ENCODE measurements at regions not wholly inside any gene's neighbourhood (a gene's known extent, or its start where the extent isn't known, plus 50 kb on each side); places are given as distances from the start of the nearest gene placed in this dataset.

DNA sequence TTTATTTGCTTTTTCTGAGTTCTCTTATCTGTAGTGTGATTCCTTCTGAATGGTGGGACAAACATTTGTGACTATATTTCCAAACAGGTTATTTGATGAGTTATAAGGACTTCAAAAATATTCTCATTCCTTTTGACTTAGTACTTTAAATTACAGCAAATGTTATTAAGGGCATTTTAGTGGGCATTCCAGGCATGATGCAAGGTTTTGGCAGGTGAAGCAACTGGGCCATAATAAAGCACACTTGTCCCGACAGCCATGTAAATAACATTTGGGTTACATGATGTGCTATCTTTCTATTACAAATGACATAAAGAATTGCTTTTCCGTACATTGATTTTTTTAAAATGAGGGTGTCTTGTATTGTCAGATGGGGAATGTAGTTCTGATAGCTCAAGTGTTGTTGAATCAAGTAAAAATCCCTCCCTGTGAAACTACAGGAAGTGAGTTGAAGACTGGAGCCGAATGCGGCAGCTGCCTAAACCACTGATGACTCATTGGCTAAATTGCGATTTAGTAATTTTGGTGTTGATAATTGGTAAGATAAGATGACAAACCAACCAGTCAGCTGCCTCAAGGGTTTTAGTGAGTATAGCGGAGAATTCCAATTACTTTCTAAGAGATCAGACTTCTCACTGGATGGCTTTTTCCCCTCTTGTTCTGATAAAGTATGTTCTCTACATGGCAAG is 231.3 kb upstream of the NPY start:
- no peaks in the 10 kb centered on the region for H3K9me3 ChIP-seq (ENCODE audit: low read length)
- H3K4me1 ChIP-seq (ENCODE audit: insufficient read depth, low read length), result no peaks in the 10 kb centered on the region
- H2AFZ ChIP-seq (ENCODE audit: low read depth, low read length), result no peak overlapping the region
- H3K36me3 ChIP-seq (ENCODE audit: insufficient read depth, low read length), result no peaks in the 10 kb centered on the region
- H3K4me3 ChIP-seq (ENCODE audit: low read length), result no peak overlapping the region
- no peaks in the 10 kb centered on the region for H3K27me3 ChIP-seq (ENCODE audit: insufficient read depth, low read length)

DNA sequence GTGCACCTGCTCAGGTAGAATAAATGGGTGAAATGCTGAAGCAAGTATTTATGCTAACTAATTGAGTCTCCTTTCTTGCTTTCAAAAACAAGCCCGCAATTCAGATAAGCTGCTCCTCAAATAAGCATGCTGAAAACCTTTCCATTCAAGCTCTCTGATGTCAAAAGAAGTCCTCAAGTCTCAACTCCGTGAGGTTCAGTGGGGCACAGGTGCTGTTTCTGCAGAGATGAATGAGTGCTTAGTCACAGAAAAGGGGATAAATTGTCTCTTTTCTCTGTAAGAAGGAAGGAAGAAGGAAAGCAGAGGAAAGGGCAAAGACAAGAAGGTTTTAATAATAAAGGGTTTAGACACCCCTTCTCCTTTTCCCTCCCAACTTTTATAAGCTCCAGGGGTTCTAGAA is 229.8 kb upstream of the NPY start:
- Histone ChIP-seq H3K4me3 (ENCODE audit: low read length) (no peak overlapping the region), H2AFZ (ENCODE audit: low read depth, low read length) (no peak overlapping the region), H3K4me1 (ENCODE audit: insufficient read depth, low read length) (no peaks in the 10 kb centered on the region), H3K9me3 (ENCODE audit: low read length) (no peaks in the 10 kb centered on the region), H3K36me3 (ENCODE audit: insufficient read depth, low read length) (no peaks in the 10 kb centered on the region), H3K27me3 (ENCODE audit: insufficient read depth, low read length) (no peaks in the 10 kb centered on the region)

DNA sequence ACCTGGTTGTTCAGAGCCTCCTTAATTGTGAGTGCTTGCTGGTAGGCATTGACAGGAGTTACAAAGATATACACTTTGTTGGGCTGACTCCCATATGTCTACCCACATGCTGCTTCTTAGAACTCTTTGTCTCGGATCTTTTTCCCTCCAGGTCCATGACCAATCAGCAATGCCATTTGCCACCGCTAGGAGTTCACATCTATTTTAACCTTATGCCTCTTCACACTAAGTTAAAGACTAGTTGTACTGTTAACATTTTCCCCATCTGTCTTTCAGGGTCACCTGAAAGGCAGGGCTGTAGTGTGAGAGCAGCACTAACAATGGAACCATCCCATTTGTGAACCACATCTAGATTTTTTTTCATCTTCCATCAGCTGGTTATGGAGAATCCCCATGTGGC is 226.7 kb upstream of the NPY start:
- Histone ChIP-seq H3K9me3 (ENCODE audit: low read length) (no peaks in the 10 kb centered on the region), H3K27me3 (ENCODE audit: insufficient read depth, low read length) (no peaks in the 10 kb centered on the region), H3K4me1 (ENCODE audit: insufficient read depth, low read length) (no peaks in the 10 kb centered on the region), H3K4me3 (ENCODE audit: low read length) (no peak overlapping the region), H3K36me3 (ENCODE audit: insufficient read depth, low read length) (no peaks in the 10 kb centered on the region), H2AFZ (ENCODE audit: low read depth, low read length) (no peak overlapping the region)

DNA sequence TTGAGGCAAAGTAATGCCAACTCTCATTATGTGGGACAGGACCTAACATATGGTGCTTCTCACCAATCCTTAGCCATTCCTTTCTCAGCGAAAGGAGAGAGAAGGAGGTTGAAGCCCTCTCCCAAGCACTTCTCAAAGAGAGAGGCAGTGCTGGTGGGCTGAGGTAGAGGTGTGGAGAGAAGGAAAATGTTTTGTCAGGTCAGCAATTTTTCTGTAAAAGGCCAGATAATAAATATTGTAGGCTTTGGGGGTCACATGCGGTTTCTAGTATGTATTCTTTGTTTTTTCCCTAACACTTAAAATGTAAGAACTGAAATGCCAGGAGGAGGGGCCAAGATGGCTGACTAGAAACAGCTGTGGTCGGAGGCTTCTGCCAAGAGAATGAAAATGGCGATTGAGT is 225.0 kb upstream of the NPY start:
- Histone ChIP-seq H3K9me3 (ENCODE audit: low read length) (no peaks in the 10 kb centered on the region), H3K36me3 (ENCODE audit: insufficient read depth, low read length) (no peaks in the 10 kb centered on the region), H3K27me3 (ENCODE audit: insufficient read depth, low read length) (no peaks in the 10 kb centered on the region), H3K4me1 (ENCODE audit: insufficient read depth, low read length) (no peaks in the 10 kb centered on the region), H3K4me3 (ENCODE audit: low read length) (no peak overlapping the region), H2AFZ (ENCODE audit: low read depth, low read length) (no peak overlapping the region)

DNA sequence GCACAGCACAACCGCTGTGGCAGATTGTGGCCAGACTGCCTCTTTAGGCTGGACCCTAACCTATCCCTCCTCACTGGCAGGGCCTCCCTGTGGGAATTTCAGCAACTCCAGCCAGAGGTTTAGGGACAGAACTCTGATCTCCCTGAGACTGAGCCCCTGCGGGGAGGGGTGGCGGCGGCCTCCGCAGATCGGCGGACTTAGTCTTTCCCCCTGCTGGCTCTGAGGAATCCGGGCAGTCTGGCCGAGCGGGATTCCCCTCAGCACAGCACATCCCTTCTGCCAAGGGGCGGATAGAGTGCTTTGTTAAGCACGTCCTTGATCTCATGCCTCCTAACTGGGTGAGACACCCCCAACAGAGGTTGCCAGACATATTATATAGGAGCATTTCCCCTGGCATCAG is 224.2 kb upstream of the NPY start:
- no peak overlapping the region for H2AFZ ChIP-seq (ENCODE audit: low read depth, low read length)
- no peaks in the 10 kb centered on the region for H3K36me3 ChIP-seq (ENCODE audit: insufficient read depth, low read length)
- no peak overlapping the region for H3K4me3 ChIP-seq (ENCODE audit: low read length)
- no peaks in the 10 kb centered on the region for H3K9me3 ChIP-seq (ENCODE audit: low read length)
- H3K4me1 ChIP-seq (ENCODE audit: insufficient read depth, low read length), result no peaks in the 10 kb centered on the region
- no peaks in the 10 kb centered on the region for H3K27me3 ChIP-seq (ENCODE audit: insufficient read depth, low read length)

DNA sequence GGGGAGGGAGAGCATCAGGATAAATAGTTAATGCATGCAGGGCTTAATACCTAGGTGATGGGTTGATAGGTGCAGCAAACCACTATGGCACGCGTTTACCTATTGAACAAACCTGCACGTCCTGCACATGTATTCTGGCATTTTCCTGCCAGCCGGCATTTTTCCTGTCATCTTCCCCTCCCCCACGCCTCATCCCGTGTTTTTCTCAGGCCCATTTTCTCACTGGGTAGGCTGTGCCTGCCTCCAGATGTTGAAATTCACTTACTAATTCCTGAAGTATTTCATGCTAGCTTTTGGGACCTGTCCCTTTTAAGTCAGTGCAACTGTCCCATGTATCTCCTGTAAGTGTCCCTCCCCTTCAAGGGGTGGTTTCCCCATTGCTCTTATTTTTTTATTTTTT is 220.3 kb upstream of the NPY start:
- Histone ChIP-seq H3K4me1 (ENCODE audit: insufficient read depth, low read length) (no peaks in the 10 kb centered on the region), H3K27me3 (ENCODE audit: insufficient read depth, low read length) (no peaks in the 10 kb centered on the region), H3K9me3 (ENCODE audit: low read length) (no peaks in the 10 kb centered on the region), H3K36me3 (ENCODE audit: insufficient read depth, low read length) (no peaks in the 10 kb centered on the region), H2AFZ (ENCODE audit: low read depth, low read length) (no peak overlapping the region), H3K4me3 (ENCODE audit: low read length) (no peak overlapping the region)

DNA sequence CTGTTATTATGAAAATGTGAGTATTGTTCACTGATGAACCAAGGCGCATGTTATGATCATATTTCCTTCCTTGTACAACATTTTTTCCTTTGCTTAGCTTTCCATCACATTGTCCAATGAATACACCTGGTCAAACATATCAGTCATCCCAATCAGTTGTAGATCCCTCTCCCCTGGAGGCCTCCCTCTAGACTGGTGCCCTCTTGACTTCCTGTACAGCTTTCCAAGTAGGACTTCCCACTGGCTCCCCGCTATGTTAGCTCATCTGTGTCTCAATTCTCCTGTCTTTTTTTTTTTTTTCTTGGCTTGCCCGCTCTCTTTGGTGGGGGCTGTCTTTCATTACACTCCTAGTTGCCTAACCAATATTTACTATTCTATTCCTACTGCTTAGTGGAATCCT is 214.2 kb upstream of the NPY start:
- Histone ChIP-seq H3K4me1 (ENCODE audit: insufficient read depth, low read length) (no peaks in the 10 kb centered on the region), H3K27me3 (ENCODE audit: insufficient read depth, low read length) (no peaks in the 10 kb centered on the region), H3K36me3 (ENCODE audit: insufficient read depth, low read length) (no peaks in the 10 kb centered on the region), H2AFZ (ENCODE audit: low read depth, low read length) (no peak overlapping the region), H3K9me3 (ENCODE audit: low read length) (no peaks in the 10 kb centered on the region), H3K4me3 (ENCODE audit: low read length) (no peak overlapping the region)

DNA sequence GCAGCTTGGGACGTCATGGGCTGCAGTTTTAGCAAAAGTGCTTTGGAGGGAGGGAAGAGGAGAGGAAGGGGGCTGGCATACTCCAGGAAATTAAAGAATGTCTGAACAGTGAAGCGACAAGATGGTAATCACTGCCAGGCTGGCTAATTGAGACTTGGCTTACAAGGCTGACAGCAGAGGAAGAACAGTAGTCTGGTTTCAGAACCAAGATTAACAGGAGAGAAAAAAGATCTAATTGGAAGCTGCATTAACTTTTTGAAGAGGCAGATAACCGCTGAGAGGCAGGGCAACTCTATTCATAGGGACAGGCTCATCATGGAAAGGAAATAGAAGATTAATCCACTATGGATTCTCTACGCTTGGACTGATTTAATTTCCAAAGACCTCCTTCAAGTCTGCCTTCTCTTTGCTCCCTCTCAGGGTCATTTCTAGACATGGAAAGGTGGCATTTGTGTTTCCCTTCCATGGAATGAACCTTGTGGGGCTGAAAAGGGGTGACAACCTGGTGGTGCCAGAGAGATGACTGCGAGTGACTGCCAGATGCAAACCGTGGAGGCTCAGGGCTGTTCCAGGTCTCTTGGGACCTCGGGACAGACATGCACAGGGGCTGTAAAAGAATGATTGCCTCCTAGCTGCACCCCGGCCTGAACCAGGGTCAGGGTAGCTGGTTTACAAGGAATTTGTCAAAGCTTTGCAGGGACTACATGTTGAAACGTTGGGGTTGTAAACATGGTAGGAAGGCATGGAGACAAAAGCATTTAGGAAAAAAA is 210.2 kb upstream of the NPY start:
- Histone ChIP-seq H3K4me1 (ENCODE audit: insufficient read depth, low read length) (no peaks in the 10 kb centered on the region), H3K27me3 (ENCODE audit: insufficient read depth, low read length) (no peaks in the 10 kb centered on the region), H3K4me3 (ENCODE audit: low read length) (no peak overlapping the region), H3K9me3 (ENCODE audit: low read length) (no peaks in the 10 kb centered on the region), H3K36me3 (ENCODE audit: insufficient read depth, low read length) (no peaks in the 10 kb centered on the region), H2AFZ (ENCODE audit: low read depth, low read length) (no peak overlapping the region)

DNA sequence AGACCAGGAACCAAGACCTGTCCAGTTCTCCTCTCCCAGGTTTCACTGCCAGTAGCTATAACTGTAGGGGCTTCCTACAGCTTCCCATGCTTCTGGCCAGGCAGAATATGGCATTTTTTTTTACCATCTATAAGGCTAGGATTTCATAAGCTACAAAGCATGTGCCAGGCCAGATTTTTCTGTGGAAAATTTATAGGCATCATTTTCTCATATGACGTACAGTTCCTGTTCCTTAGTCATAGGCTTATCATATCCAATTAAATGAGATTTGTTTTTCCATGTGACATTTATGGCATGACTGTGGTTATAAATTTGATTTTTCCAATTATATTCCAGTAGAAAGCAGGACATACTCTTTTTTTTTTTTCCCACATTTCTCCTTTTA is 208.6 kb upstream of the NPY start:
- no peaks in the 10 kb centered on the region for H3K27me3 ChIP-seq (ENCODE audit: insufficient read depth, low read length)
- no peak overlapping the region for H2AFZ ChIP-seq (ENCODE audit: low read depth, low read length)
- no peak overlapping the region for H3K4me3 ChIP-seq (ENCODE audit: low read length)
- no peaks in the 10 kb centered on the region for H3K4me1 ChIP-seq (ENCODE audit: insufficient read depth, low read length)
- H3K36me3 ChIP-seq (ENCODE audit: insufficient read depth, low read length), result no peaks in the 10 kb centered on the region
- H3K9me3 ChIP-seq (ENCODE audit: low read length), result no peaks in the 10 kb centered on the region

DNA sequence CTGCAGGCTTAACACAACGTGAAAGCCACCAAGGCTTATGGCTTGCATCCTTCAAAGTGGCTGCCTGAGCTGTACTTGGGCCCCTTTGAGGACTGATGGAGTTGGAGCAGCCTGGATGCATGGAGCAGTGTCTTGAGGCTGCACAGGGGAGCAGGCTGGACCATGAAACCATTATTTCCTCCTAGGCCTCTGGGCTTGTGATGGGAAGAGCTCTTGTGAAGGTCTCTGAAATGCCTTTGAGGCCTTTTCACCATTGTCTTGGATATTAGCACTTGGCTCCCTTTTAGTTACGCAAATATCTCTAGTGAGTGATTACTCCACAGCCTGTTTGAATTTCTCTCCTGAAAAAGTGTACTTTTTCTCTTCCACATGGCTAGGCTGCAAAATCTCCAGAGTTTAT is 201.2 kb upstream of the NPY start:
- Histone ChIP-seq H2AFZ (ENCODE audit: low read depth, low read length) (no peak overlapping the region), H3K36me3 (ENCODE audit: insufficient read depth, low read length) (no peaks in the 10 kb centered on the region), H3K27me3 (ENCODE audit: insufficient read depth, low read length) (no peaks in the 10 kb centered on the region), H3K9me3 (ENCODE audit: low read length) (no peaks in the 10 kb centered on the region), H3K4me3 (ENCODE audit: low read length) (no peak overlapping the region), H3K4me1 (ENCODE audit: insufficient read depth, low read length) (no peaks in the 10 kb centered on the region)

DNA sequence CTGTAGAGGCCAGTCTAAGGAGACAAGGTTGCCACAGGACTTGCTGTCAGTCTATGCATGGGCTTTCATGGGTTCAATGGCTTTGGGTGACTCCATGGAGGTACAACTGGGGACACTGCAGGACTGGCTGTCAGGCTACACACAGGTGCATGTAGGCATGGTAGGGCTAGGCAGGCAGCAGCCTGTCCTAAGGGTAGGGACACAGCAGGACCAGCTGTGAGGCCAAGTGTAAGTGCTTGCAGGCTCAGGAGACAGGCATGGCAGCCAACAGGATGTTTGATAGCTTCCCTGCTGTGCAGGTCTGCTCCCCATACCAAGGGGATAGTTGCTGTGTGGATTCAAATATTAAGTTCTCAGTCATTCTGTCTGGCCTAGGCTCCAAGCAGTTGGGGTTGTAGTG is 181.0 kb upstream of the NPY start:
- no peak overlapping the region for H2AFZ ChIP-seq (ENCODE audit: low read depth, low read length)
- H3K4me1 ChIP-seq (ENCODE audit: insufficient read depth, low read length), result no peaks in the 10 kb centered on the region
- no peaks in the 10 kb centered on the region for H3K27me3 ChIP-seq (ENCODE audit: insufficient read depth, low read length)
- H3K4me3 ChIP-seq (ENCODE audit: low read length), result no peak overlapping the region
- no peaks in the 10 kb centered on the region for H3K9me3 ChIP-seq (ENCODE audit: low read length)
- no peaks in the 10 kb centered on the region for H3K36me3 ChIP-seq (ENCODE audit: insufficient read depth, low read length)

DNA sequence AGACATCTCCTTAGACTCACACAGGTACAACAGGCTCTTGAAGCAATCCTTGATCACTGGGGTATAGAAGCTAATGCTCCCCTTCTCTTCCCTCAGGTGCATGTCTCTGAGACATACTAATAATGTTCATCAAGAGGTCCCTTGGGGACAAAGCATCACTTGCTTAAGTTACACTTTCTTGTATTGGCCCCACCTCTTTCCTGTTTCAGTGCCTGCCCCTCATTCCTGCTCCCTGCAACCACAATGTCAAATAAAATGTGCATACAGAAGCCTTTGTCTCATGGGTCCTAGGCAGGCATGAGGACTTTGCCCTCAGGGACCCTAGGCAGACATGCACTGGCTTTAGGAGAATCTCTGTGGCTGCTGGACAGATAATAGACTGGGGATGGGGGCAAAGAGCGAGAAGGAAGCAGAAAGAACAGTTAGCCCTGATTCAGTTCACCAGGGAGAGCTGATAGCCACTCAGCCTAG is 175.0 kb upstream of the NPY start:
- Histone ChIP-seq H3K27me3 (ENCODE audit: insufficient read depth, low read length) (no peaks in the 10 kb centered on the region), H3K9me3 (ENCODE audit: low read length) (no peaks in the 10 kb centered on the region), H3K4me1 (ENCODE audit: insufficient read depth, low read length) (no peaks in the 10 kb centered on the region), H3K4me3 (ENCODE audit: low read length) (no peak overlapping the region), H2AFZ (ENCODE audit: low read depth, low read length) (no peak overlapping the region), H3K36me3 (ENCODE audit: insufficient read depth, low read length) (no peaks in the 10 kb centered on the region)

DNA sequence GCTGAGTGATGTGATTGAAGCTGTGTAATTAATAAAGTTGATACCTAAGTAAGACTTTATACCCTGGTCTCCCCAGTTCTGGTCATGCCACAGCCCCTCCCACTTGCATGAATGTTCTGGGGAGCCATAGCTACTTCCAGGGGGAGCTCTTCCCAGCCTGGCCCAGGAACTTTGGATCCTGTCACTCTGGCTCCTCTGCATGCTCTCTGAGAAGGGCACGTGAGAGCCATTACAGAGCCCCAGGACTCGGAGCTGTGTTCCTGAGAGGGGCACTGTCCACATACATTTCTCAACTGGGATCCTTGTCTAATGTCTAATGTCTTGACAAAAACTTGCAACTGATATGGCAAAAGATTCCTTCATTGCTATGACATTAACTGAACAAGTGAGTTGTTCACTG is 173.9 kb upstream of the NPY start:
- Histone ChIP-seq H3K4me3 (ENCODE audit: low read length) (no peak overlapping the region), H2AFZ (ENCODE audit: low read depth, low read length) (no peak overlapping the region), H3K4me1 (ENCODE audit: insufficient read depth, low read length) (no peaks in the 10 kb centered on the region), H3K9me3 (ENCODE audit: low read length) (no peaks in the 10 kb centered on the region), H3K36me3 (ENCODE audit: insufficient read depth, low read length) (no peaks in the 10 kb centered on the region), H3K27me3 (ENCODE audit: insufficient read depth, low read length) (no peaks in the 10 kb centered on the region)

DNA sequence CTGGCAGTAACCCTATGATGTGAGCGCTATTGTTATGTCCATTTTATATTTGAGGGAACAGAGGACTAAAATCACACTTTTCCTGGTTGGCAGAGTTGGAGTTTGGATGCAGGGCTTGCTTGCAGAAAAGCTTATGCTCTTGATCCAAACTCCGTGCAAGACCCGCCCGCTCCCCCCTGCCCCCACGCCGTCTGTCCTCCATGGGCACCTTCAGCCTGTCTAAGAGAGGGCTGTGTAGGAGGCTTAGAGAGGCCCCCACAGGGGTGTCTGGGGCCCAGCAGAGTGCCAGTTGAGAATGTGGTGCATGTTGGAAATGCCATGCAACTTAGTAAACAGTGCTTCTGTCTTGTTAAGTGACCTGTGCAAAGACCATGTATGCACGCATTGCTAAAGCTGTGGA is 170.5 kb upstream of the NPY start:
- Histone ChIP-seq H2AFZ (ENCODE audit: low read depth, low read length) (no peak overlapping the region), H3K27me3 (ENCODE audit: insufficient read depth, low read length) (no peaks in the 10 kb centered on the region), H3K36me3 (ENCODE audit: insufficient read depth, low read length) (no peaks in the 10 kb centered on the region), H3K4me3 (ENCODE audit: low read length) (no peak overlapping the region), H3K9me3 (ENCODE audit: low read length) (no peaks in the 10 kb centered on the region), H3K4me1 (ENCODE audit: insufficient read depth, low read length) (no peaks in the 10 kb centered on the region)

Measured in neuron (in vitro differentiated cells).